ENCODE measurements at regions not wholly inside any gene's neighbourhood (a gene's known extent, or its start where the extent isn't known, plus 50 kb on each side); places are given as distances from the start of the nearest gene placed in this dataset.

GRCh38 chr10:33609546-33609945 lies 275.1 kb upstream of the NRP1 start:
- DNase-seq (ENCODE audit: low spot score), result no peak

GRCh38 chr10:33602278-33602677 lies 267.8 kb upstream of the NRP1 start:
- DNase-seq (ENCODE audit: low spot score), result no peak

- DNase-seq (ENCODE audit: low spot score), result no peak
Observed at GRCh38 chr10:33600381-33600780, 265.9 kb upstream of the NRP1 start.

- peak; percentile 3 for DNase-seq (ENCODE audit: low spot score)
Observed at GRCh38 chr10:33596422-33596821, 262.0 kb upstream of the NRP1 start.

GRCh38 chr10:33594475-33594874 lies 260.0 kb upstream of the NRP1 start:
- DNase-seq (ENCODE audit: low spot score), result no peak

- DNase-seq (ENCODE audit: low spot score), result no peak
Observed at GRCh38 chr10:33588974-33589600, 254.6 kb upstream of the NRP1 start.

GRCh38 chr10:33584596-33584995 lies 250.1 kb upstream of the NRP1 start:
- DNase-seq (ENCODE audit: low spot score), result peak; percentile 34

- DNase-seq (ENCODE audit: low spot score), result no peak
Observed at GRCh38 chr10:33579996-33580395, 245.5 kb upstream of the NRP1 start.

- no peak for DNase-seq (ENCODE audit: low spot score)
Observed at GRCh38 chr10:33573606-33574005, 239.1 kb upstream of the NRP1 start.

GRCh38 chr10:33571616-33572015 lies 237.1 kb upstream of the NRP1 start:
- peak; percentile 52 for DNase-seq (ENCODE audit: low spot score)

- DNase-seq (ENCODE audit: low spot score), result no peak
Observed at GRCh38 chr10:33570495-33570894, 236.0 kb upstream of the NRP1 start.

GRCh38 chr10:33569702-33570101 lies 235.2 kb upstream of the NRP1 start:
- DNase-seq (ENCODE audit: low spot score), result no peak

GRCh38 chr10:33566426-33566825 lies 232.0 kb upstream of the NRP1 start:
- no peak for DNase-seq (ENCODE audit: low spot score)

GRCh38 chr10:33566001-33566400 lies 231.5 kb upstream of the NRP1 start:
- no peak for DNase-seq (ENCODE audit: low spot score)

GRCh38 chr10:33565231-33565630 lies 230.8 kb upstream of the NRP1 start:
- no peak for DNase-seq (ENCODE audit: low spot score)

GRCh38 chr10:33559105-33559504 lies 224.6 kb upstream of the NRP1 start:
- peak; percentile 30 for DNase-seq (ENCODE audit: low spot score)

- no peak for DNase-seq (ENCODE audit: low spot score)
Observed at GRCh38 chr10:33557313-33557712, 222.8 kb upstream of the NRP1 start.

GRCh38 chr10:33556620-33557019 lies 222.2 kb upstream of the NRP1 start:
- no peak for DNase-seq (ENCODE audit: low spot score)

- DNase-seq (ENCODE audit: low spot score), result no peak
Observed at GRCh38 chr10:33556103-33556502, 221.6 kb upstream of the NRP1 start.

GRCh38 chr10:33553748-33554571 lies 219.5 kb upstream of the NRP1 start:
- DNase-seq (ENCODE audit: low spot score), result no peak

GRCh38 chr10:33552290-33552689 lies 217.8 kb upstream of the NRP1 start:
- no peak for DNase-seq (ENCODE audit: low spot score)

GRCh38 chr10:33550811-33551210 lies 216.3 kb upstream of the NRP1 start:
- no peak for DNase-seq (ENCODE audit: low spot score)

- DNase-seq (ENCODE audit: low spot score), result no peak
Observed at GRCh38 chr10:33547976-33548375, 213.5 kb upstream of the NRP1 start.

- no peak for DNase-seq (ENCODE audit: low spot score)
Observed at GRCh38 chr10:33546031-33546430, 211.6 kb upstream of the NRP1 start.

All from SW480 (cell line).